ENCODE measurements at regions not wholly inside any gene's neighbourhood (a gene's known extent, or its start where the extent isn't known, plus 50 kb on each side); places are given as distances from the start of the nearest gene placed in this dataset.

DNA sequence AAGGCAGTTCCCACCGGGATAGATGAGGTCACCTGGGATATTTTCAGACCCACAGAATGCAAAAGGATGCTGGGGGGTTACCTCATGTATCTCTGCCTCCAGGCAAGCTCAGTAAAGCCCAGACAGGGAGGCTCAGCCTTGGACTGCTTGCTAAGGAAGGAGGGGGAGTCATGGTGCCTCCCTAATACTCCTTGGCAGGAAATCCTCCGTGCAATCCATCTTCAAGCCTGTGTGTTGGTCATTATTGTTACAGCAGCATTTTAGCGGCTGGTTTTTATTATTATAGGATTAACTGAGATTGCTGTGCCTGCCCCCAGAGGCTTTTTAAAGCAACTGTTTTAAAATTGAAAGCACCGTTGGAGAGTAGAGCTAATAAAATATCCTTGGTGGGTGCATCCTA is 188.5 kb upstream of the UBL3 start:
- no peak overlapping the region for H3K4me3 ChIP-seq (ENCODE audit: low read depth in 1 of 2, low read length in 2 of 2)
- no peaks in the 10 kb centered on the region for H3K36me3 ChIP-seq (ENCODE audit: insufficient read depth, low read length)
- no peaks in the 10 kb centered on the region for H3K79me2 ChIP-seq (ENCODE audit: insufficient read depth, low read length)
- no peak overlapping the region for H3K4me2 ChIP-seq (ENCODE audit: insufficient read depth, low read length)
- DNase-seq: no peak
- H3K27ac ChIP-seq (ENCODE audit: low read length): no peak overlapping the region
- H2AFZ ChIP-seq (ENCODE audit: low read depth, low read length): no peak overlapping the region
- H3K27me3 ChIP-seq (ENCODE audit: insufficient read depth, low read length, poor library complexity): peaks cover 6% of the 10 kb centered on the region
- H3K4me1 ChIP-seq (ENCODE audit: insufficient read depth, low read length): no peaks in the 10 kb centered on the region
- H3K9ac ChIP-seq (ENCODE audit: low read depth, low read length): no peak overlapping the region
- no peaks in the 10 kb centered on the region for H4K20me1 ChIP-seq (ENCODE audit: insufficient read depth, low read length)
- no peaks in the 10 kb centered on the region for H3K9me3 ChIP-seq (ENCODE audit: insufficient read depth, low read length, severe bottlenecking)
- TF ChIP-seq CTCF (IDR thresholded peaks at IDR 0.05; ENCODE audit: borderline replicate concordance, extremely low read depth, low read length, poor library complexity, severe bottlenecking) (no peak), EZH2 (IDR thresholded peaks at IDR 0.05; ENCODE audit: borderline replicate concordance, low read depth, low read length, severe bottlenecking) (no peak)
- no peak for ATAC-seq (ENCODE audit: insufficient read depth, low read depth)

DNA sequence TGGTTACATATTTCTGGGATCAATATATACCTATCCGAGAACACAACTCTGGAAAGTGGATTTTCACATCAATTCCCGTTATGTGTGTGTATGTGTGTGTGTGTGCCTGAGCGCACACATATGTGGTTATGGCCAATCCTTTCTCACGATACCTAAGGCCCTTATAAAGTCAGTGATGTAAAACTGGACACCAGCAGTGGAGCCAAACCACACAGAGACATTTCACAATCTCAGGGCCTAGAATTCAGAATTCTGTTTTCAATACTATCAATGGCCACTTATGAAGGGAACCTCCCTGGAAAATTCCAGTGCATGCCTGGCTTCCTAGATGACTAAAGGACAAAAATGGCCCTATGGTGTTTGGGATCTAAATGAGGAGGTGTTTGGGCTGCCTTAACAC is 187.3 kb upstream of the UBL3 start:
- no peak for DNase-seq
- H3K4me1 ChIP-seq (ENCODE audit: insufficient read depth, low read length): no peaks in the 10 kb centered on the region
- no peak overlapping the region for H2AFZ ChIP-seq (ENCODE audit: low read depth, low read length)
- no peaks in the 10 kb centered on the region for H3K9me3 ChIP-seq (ENCODE audit: insufficient read depth, low read length, severe bottlenecking)
- H3K27me3 ChIP-seq (ENCODE audit: insufficient read depth, low read length, poor library complexity): peaks cover 6% of the 10 kb centered on the region
- H3K9ac ChIP-seq (ENCODE audit: low read depth, low read length): no peak overlapping the region
- no peak for ATAC-seq (ENCODE audit: insufficient read depth, low read depth)
- H3K79me2 ChIP-seq (ENCODE audit: insufficient read depth, low read length): no peaks in the 10 kb centered on the region
- H3K4me2 ChIP-seq (ENCODE audit: insufficient read depth, low read length): no peak overlapping the region
- TF ChIP-seq EZH2 (IDR thresholded peaks at IDR 0.05; ENCODE audit: borderline replicate concordance, low read depth, low read length, severe bottlenecking) (no peak), CTCF (IDR thresholded peaks at IDR 0.05; ENCODE audit: borderline replicate concordance, extremely low read depth, low read length, poor library complexity, severe bottlenecking) (no peak)
- H3K36me3 ChIP-seq (ENCODE audit: insufficient read depth, low read length): no peaks in the 10 kb centered on the region
- H3K27ac ChIP-seq (ENCODE audit: low read length): no peak overlapping the region
- H3K4me3 ChIP-seq (ENCODE audit: low read depth in 1 of 2, low read length in 2 of 2): no peak overlapping the region
- H4K20me1 ChIP-seq (ENCODE audit: insufficient read depth, low read length): no peaks in the 10 kb centered on the region; the same call in 1 of the 2 replicates

- no peak for TF ChIP-seq CTCF (IDR thresholded peaks at IDR 0.05; ENCODE audit: borderline replicate concordance, extremely low read depth, low read length, poor library complexity, severe bottlenecking)
- no peak for TF ChIP-seq EZH2 (IDR thresholded peaks at IDR 0.05; ENCODE audit: borderline replicate concordance, low read depth, low read length, severe bottlenecking)
- no peak for DNase-seq
- no peak overlapping the region for H2AFZ ChIP-seq (ENCODE audit: low read depth, low read length)
- no peak overlapping the region for H3K4me2 ChIP-seq (ENCODE audit: insufficient read depth, low read length)
- H3K9me3 ChIP-seq (ENCODE audit: insufficient read depth, low read length, severe bottlenecking): no peaks in the 10 kb centered on the region
- no peak overlapping the region for H3K27ac ChIP-seq (ENCODE audit: low read length)
- H4K20me1 ChIP-seq (ENCODE audit: insufficient read depth, low read length): no peaks in the 10 kb centered on the region; the same call in 1 of the 2 replicates
- no peaks in the 10 kb centered on the region for H3K4me1 ChIP-seq (ENCODE audit: insufficient read depth, low read length)
- H3K27me3 ChIP-seq (ENCODE audit: insufficient read depth, low read length, poor library complexity): peaks cover 6% of the 10 kb centered on the region
- no peak overlapping the region for H3K4me3 ChIP-seq (ENCODE audit: low read depth in 1 of 2, low read length in 2 of 2)
- H3K9ac ChIP-seq (ENCODE audit: low read depth, low read length): no peak overlapping the region
- H3K79me2 ChIP-seq (ENCODE audit: insufficient read depth, low read length): no peaks in the 10 kb centered on the region
- H3K36me3 ChIP-seq (ENCODE audit: insufficient read depth, low read length): no peaks in the 10 kb centered on the region
- no peak for ATAC-seq (ENCODE audit: insufficient read depth, low read depth)
Measured at GRCh38 chr13:30037306-30037705, 186.9 kb upstream of the UBL3 start.

GRCh38 chr13:30034458-30034795 is 184.0 kb upstream of the UBL3 start:
- H3K9ac ChIP-seq (ENCODE audit: low read depth, low read length): no peak overlapping the region
- DNase-seq (no peak), ATAC-seq (ENCODE audit: insufficient read depth, low read depth) (no peak)
- no peak overlapping the region for H3K27ac ChIP-seq (ENCODE audit: low read length)
- no peak overlapping the region for H2AFZ ChIP-seq (ENCODE audit: low read depth, low read length)
- H3K36me3 ChIP-seq (ENCODE audit: insufficient read depth, low read length): no peaks in the 10 kb centered on the region
- no peak overlapping the region for H3K4me2 ChIP-seq (ENCODE audit: insufficient read depth, low read length)
- no peaks in the 10 kb centered on the region for H3K4me1 ChIP-seq (ENCODE audit: insufficient read depth, low read length)
- TF ChIP-seq EZH2 (IDR thresholded peaks at IDR 0.05; ENCODE audit: borderline replicate concordance, low read depth, low read length, severe bottlenecking) (no peak), CTCF (IDR thresholded peaks at IDR 0.05; ENCODE audit: borderline replicate concordance, extremely low read depth, low read length, poor library complexity, severe bottlenecking) (no peak)
- no peaks in the 10 kb centered on the region for H3K9me3 ChIP-seq (ENCODE audit: insufficient read depth, low read length, severe bottlenecking)
- no peaks in the 10 kb centered on the region for H3K79me2 ChIP-seq (ENCODE audit: insufficient read depth, low read length)
- H4K20me1 ChIP-seq (ENCODE audit: insufficient read depth, low read length): no peaks in the 10 kb centered on the region; the same call in 1 of the 2 replicates
- peaks cover 13% of the 10 kb centered on the region for H3K27me3 ChIP-seq (ENCODE audit: insufficient read depth, low read length, poor library complexity)
- H3K4me3 ChIP-seq (ENCODE audit: low read depth in 1 of 2, low read length in 2 of 2): no peak overlapping the region
